Skin of body (tissue), 1 donor: ENCODE measurements at regions not wholly inside any gene's neighbourhood (a gene's known extent, or its start where the extent isn't known, plus 50 kb on each side); places are given as distances from the start of the nearest gene placed in this dataset.
"Not testable (repeated sequence)": the region's sequence is repeated elsewhere in the genome, so short reads cannot be mapped to it uniquely, and the experiment has no call there.

Experiments
- DNase-seq: peaks from one replicate; lab custom pipeline; 2025; lab: John Stamatoyannopoulos, UW

GRCh38 chr3:912717-913116, 180.1 kb upstream of the CNTN6 start:
- not testable (repeated sequence) for DNase-seq

- no peak for DNase-seq
Observed at GRCh38 chr3:923161-923910, 169.5 kb upstream of the CNTN6 start.

GRCh38 chr3:930866-931265, 162.0 kb upstream of the CNTN6 start:
- DNase-seq: no peak

- DNase-seq: no peak
Observed at GRCh38 chr3:933326-933725, 159.5 kb upstream of the CNTN6 start.

GRCh38 chr3:944786-945185, 148.0 kb upstream of the CNTN6 start:
- no peak for DNase-seq

GRCh38 chr3:945738-946137, 147.1 kb upstream of the CNTN6 start:
- no peak for DNase-seq

- no peak for DNase-seq
Observed at GRCh38 chr3:952906-953305, 139.9 kb upstream of the CNTN6 start.

- DNase-seq: no peak
Observed at GRCh38 chr3:963255-963654, 129.6 kb upstream of the CNTN6 start.

GRCh38 chr3:963755-964154, 129.1 kb upstream of the CNTN6 start:
- no peak for DNase-seq

GRCh38 chr3:965826-966225, 127.0 kb upstream of the CNTN6 start:
- DNase-seq: no peak

- no peak for DNase-seq
Observed at GRCh38 chr3:966341-966740, 126.5 kb upstream of the CNTN6 start.

- DNase-seq: no peak
Observed at GRCh38 chr3:973340-973739, 119.5 kb upstream of the CNTN6 start.

GRCh38 chr3:976006-976405, 116.8 kb upstream of the CNTN6 start:
- no peak for DNase-seq

GRCh38 chr3:981156-981555, 111.7 kb upstream of the CNTN6 start:
- no peak for DNase-seq

- no peak for DNase-seq
Observed at GRCh38 chr3:988785-989184, 104.0 kb upstream of the CNTN6 start.

- no peak for DNase-seq
Observed at GRCh38 chr3:992871-993270, 100.0 kb upstream of the CNTN6 start.

- no peak for DNase-seq
Observed at GRCh38 chr3:1002010-1002409, 90.8 kb upstream of the CNTN6 start.

GRCh38 chr3:1007866-1008265, 85.0 kb upstream of the CNTN6 start:
- peak; percentile 60 for DNase-seq

- no peak for DNase-seq
Observed at GRCh38 chr3:1010228-1010627, 82.6 kb upstream of the CNTN6 start.

GRCh38 chr3:1015826-1016225, 77.0 kb upstream of the CNTN6 start:
- no peak for DNase-seq

GRCh38 chr3:1017870-1018269, 75.0 kb upstream of the CNTN6 start:
- peak; percentile 39 for DNase-seq

- no peak for DNase-seq
Observed at GRCh38 chr3:1019157-1019556, 73.7 kb upstream of the CNTN6 start.

- DNase-seq: no peak
Observed at GRCh38 chr3:1026395-1026794, 66.4 kb upstream of the CNTN6 start.
